ENCODE measurements at regions not wholly inside any gene's neighbourhood (a gene's known extent, or its start where the extent isn't known, plus 50 kb on each side); places are given as distances from the start of the nearest gene placed in this dataset.

- TF ChIP-seq, protein P1, sequence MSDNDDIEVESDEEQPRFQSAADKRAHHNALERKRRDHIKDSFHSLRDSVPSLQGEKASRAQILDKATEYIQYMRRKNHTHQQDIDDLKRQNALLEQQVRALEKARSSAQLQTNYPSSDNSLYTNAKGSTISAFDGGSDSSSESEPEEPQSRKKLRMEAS (IDR thresholded peaks at IDR 0.05; ENCODE audit: low read depth, low read length) = no peak
- TF ChIP-seq, protein P2, sequence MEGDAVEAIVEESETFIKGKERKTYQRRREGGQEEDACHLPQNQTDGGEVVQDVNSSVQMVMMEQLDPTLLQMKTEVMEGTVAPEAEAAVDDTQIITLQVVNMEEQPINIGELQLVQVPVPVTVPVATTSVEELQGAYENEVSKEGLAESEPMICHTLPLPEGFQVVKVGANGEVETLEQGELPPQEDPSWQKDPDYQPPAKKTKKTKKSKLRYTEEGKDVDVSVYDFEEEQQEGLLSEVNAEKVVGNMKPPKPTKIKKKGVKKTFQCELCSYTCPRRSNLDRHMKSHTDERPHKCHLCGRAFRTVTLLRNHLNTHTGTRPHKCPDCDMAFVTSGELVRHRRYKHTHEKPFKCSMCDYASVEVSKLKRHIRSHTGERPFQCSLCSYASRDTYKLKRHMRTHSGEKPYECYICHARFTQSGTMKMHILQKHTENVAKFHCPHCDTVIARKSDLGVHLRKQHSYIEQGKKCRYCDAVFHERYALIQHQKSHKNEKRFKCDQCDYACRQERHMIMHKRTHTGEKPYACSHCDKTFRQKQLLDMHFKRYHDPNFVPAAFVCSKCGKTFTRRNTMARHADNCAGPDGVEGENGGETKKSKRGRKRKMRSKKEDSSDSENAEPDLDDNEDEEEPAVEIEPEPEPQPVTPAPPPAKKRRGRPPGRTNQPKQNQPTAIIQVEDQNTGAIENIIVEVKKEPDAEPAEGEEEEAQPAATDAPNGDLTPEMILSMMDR (IDR thresholded peaks at IDR 0.05; ENCODE audit: low read depth, low read length) = no peak
- TF ChIP-seq POLR2A (IDR thresholded peaks at IDR 0.05; ENCODE audit: extremely low read depth, insufficient read length) (no peak), MYC (IDR thresholded peaks at IDR 0.05; ENCODE audit: low read depth, low read length) (no peak)
Observed at GRCh38 chr12:43277651-43278540, 274.1 kb downstream of the ADAMTS20 start.
